GM12872 (cell line): ENCODE measurements at regions not wholly inside any gene's neighbourhood (a gene's known extent, or its start where the extent isn't known, plus 50 kb on each side); places are given as distances from the start of the nearest gene placed in this dataset.

Source experiments
- TF ChIP-seq, protein P1 (sequence below): IDR thresholded peaks from 3 replicates; pipeline ENCODE4 v1.5.1; 2011; ENCODE audit warnings: low read depth, mild to moderate bottlenecking, low read length, moderate library complexity; ENCODE audit not compliant: insufficient read depth

- TF ChIP-seq, protein P1, sequence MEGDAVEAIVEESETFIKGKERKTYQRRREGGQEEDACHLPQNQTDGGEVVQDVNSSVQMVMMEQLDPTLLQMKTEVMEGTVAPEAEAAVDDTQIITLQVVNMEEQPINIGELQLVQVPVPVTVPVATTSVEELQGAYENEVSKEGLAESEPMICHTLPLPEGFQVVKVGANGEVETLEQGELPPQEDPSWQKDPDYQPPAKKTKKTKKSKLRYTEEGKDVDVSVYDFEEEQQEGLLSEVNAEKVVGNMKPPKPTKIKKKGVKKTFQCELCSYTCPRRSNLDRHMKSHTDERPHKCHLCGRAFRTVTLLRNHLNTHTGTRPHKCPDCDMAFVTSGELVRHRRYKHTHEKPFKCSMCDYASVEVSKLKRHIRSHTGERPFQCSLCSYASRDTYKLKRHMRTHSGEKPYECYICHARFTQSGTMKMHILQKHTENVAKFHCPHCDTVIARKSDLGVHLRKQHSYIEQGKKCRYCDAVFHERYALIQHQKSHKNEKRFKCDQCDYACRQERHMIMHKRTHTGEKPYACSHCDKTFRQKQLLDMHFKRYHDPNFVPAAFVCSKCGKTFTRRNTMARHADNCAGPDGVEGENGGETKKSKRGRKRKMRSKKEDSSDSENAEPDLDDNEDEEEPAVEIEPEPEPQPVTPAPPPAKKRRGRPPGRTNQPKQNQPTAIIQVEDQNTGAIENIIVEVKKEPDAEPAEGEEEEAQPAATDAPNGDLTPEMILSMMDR: no peak
These were observed 170.4 kb upstream of the TET2 start for GRCh38 chr4:104976262-104976661.

DNA sequence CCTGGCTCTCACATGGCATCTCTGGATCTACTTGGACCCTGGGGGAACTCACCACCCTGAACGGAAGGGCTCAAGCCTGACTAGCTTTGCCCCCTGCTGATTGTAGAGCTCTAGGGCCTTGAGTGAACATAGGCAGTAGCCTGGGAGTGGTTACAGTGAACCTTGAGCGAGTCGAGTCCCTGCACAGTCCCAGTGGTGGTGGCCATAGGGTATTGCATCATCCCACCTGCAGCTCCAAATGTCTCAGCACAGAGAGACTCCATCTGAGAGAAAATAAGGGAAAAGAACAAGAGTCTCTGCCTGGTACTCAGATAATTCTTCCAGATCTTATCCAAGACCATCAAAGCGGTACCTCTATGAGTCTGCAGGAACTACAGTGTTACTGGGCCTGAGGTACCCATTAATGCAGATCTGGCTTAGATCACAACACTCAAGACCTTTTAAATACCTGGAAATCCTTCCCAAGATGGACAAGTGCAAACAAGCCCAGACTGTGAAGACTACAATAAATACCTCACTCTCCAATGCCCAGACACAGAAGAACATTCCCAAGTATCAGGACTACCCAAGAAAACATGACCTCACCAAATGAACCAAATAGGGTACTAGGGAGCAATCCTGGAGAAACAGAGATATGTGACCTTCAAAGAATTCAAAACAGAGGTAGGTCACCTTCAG, 167.5 kb upstream of the TET2 start:
- TF ChIP-seq, protein P1: no peak

- TF ChIP-seq, protein P1: no peak
These were observed 163.0 kb upstream of the TET2 start for GRCh38 chr4:104983615-104984179.

GRCh38 chr4:104986306-104986705, 160.4 kb upstream of the TET2 start:
- TF ChIP-seq, protein P1: no peak

GRCh38 chr4:104989371-104989770, 157.3 kb upstream of the TET2 start:
- TF ChIP-seq, protein P1: no peak

DNA sequence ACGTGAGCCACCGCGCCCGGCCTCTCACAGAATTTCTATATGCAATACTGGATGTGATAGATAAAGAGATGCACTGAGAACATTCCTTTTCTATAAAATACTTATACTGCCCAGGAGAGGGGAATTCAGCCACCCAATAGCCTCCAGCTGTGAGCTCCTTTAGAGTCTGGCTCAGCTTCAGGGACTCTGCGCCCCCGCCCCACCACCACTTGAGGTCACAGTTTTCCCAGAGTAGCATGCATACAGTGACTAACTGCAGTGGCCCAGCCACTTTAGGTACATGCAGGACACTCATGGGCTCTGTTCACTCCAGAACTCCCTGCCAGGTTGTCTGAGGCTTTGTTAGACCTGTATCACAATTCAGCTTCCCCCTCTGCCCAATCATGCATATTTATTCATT, 144.4 kb upstream of the TET2 start:
- TF ChIP-seq, protein P1: no peak

GRCh38 chr4:105014234-105014633, 132.4 kb upstream of the TET2 start:
- TF ChIP-seq, protein P1: no peak
